Esophagus squamous epithelium (tissue), 5 donors: ENCODE measurements at regions not wholly inside any gene's neighbourhood (a gene's known extent, or its start where the extent isn't known, plus 50 kb on each side); places are given as distances from the start of the nearest gene placed in this dataset.

ENCODE experiments used
- DNase-seq: peaks from one replicate; lab custom pipeline; 2025; lab: John Stamatoyannopoulos, UW
- H3K27ac ChIP-seq, 4 donors: fragments of 200-600 bp; sonication (generic); one replicate each; pipeline ENCODE4 v1.5.1; 2016 to 2019; ENCODE audit warnings: mild to moderate bottlenecking in 1 of 4
- H3K27me3 ChIP-seq, 4 donors: fragments of 200-600 bp; sonication (generic); 1 replicate in 3 of 4; 2 replicates in 1 of 4; pipeline versions ENCODE4 v1.5.1 to v1.6.0; 2017 to 2021; ENCODE audit warnings: antibody characterized with exemption in 1 of 4
- H3K36me3 ChIP-seq, 3 donors: fragments of 200-600 bp; sonication (generic); one replicate each; pipeline ENCODE4 v1.5.1; 2016 to 2019
- H3K4me1 ChIP-seq, 3 donors: fragments of 200-600 bp; sonication (generic); one replicate each; pipeline ENCODE4 v1.5.1; 2017 to 2019
- H3K4me3 ChIP-seq, 4 donors: fragments of 200-600 bp; sonication (generic); 1 replicate in 3 of 4; 2 replicates in 1 of 4; pipeline ENCODE4 v1.5.1; 2016 to 2019; ENCODE audit warnings: mild to moderate bottlenecking in 2 of 4, moderate library complexity in 1 of 4
- H3K9me3 ChIP-seq, 3 donors: fragments of 200-600 bp; sonication (generic); one replicate each; pipeline ENCODE4 v1.5.1; 2016 to 2019
- POLR2A ChIP-seq, 4 donors: fragments of 450-650 bp; IDR thresholded peaks; one replicate each; pipeline ENCODE4 v1.6.1; 2017; ENCODE audit warnings: antibody characterized with exemption in 4 of 4, mild to moderate bottlenecking in 4 of 4, moderate library complexity in 3 of 4
- WGBS, 2 donors: methylation state at CpG; one replicate each; pipeline ENCODE4 v1.1.5; 2018; 5-methylcytosine and 5-hydroxymethylcytosine counted together
- intact Hi-C: fragments of 100-400 bp; cut with DNase I; formaldehyde crosslinking; loops from one replicate; pipeline ENCODE4 v1.15.0; 2022
- TF ChIP-seq, protein P1 (sequence below), 6 experiments: fragments of 450-650 bp in 4 of 6; fragments of 200-600 bp in 2 of 6; sonication (generic) in 2 of 6; IDR thresholded peaks; one replicate each; pipeline ENCODE4 v1.5.1; 2016 to 2019; ENCODE audit warnings: antibody characterized with exemption in 6 of 6, mild to moderate bottlenecking in 4 of 6, moderate library complexity in 4 of 6
- donor health status: DM: yes; HTN: yes; CAD: no.

DNA sequence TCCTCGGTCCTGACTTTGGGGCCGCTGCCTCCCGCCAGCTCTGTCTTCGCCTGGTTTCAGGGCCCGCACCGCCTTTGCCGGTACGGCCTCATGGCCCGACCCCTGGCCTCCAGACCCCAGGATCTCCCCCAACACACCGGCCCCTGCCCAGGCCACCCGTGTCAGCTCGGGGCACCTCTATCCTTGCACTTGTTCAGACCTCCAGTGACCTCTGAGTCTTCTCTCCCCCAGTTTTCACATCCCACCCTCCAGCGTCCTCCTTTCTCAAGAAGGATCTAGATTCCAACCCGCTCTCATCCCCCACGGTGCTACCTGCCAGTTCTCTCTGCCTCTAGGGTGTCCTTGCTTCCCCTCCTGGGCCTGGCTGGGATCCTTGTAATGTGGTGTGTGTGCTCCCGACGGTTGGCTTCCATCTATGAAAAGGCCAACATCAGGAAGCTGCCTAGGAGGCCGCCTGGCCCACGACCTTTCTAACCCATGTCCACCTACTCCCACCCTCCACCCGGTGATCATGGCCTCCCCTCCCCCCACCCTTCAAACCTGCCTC lies 61.1 kb downstream of the SPATA31C2 start:
- no peak for DNase-seq
- intact Hi-C loops = no loop called here
- WGBS, 2 donors = 26 to 36% methylated on average over 16 to 20 of the region's 20 CpGs
- Histone ChIP-seq H3K27ac (peak overlapping the region; percentile 33 to 74 (median 71)), H3K4me1 (peaks cover 6 to 18% (median 14%) of the 10 kb centered on the region in 3 donors), H3K36me3 (no peaks in the 10 kb centered on the region), H3K4me3 (peak overlapping the region; percentile 44 to 72 (median 54)), H3K27me3 (peaks cover 0 to 41% (median 0%) of the 10 kb centered on the region in 4 donors), H3K9me3 (no peaks in the 10 kb centered on the region)
- no peak for TF ChIP-seq POLR2A (IDR thresholded peaks at IDR 0.05)
- TF ChIP-seq, protein P1, sequence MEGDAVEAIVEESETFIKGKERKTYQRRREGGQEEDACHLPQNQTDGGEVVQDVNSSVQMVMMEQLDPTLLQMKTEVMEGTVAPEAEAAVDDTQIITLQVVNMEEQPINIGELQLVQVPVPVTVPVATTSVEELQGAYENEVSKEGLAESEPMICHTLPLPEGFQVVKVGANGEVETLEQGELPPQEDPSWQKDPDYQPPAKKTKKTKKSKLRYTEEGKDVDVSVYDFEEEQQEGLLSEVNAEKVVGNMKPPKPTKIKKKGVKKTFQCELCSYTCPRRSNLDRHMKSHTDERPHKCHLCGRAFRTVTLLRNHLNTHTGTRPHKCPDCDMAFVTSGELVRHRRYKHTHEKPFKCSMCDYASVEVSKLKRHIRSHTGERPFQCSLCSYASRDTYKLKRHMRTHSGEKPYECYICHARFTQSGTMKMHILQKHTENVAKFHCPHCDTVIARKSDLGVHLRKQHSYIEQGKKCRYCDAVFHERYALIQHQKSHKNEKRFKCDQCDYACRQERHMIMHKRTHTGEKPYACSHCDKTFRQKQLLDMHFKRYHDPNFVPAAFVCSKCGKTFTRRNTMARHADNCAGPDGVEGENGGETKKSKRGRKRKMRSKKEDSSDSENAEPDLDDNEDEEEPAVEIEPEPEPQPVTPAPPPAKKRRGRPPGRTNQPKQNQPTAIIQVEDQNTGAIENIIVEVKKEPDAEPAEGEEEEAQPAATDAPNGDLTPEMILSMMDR (IDR thresholded peaks at IDR 0.05) = no peak

DNA sequence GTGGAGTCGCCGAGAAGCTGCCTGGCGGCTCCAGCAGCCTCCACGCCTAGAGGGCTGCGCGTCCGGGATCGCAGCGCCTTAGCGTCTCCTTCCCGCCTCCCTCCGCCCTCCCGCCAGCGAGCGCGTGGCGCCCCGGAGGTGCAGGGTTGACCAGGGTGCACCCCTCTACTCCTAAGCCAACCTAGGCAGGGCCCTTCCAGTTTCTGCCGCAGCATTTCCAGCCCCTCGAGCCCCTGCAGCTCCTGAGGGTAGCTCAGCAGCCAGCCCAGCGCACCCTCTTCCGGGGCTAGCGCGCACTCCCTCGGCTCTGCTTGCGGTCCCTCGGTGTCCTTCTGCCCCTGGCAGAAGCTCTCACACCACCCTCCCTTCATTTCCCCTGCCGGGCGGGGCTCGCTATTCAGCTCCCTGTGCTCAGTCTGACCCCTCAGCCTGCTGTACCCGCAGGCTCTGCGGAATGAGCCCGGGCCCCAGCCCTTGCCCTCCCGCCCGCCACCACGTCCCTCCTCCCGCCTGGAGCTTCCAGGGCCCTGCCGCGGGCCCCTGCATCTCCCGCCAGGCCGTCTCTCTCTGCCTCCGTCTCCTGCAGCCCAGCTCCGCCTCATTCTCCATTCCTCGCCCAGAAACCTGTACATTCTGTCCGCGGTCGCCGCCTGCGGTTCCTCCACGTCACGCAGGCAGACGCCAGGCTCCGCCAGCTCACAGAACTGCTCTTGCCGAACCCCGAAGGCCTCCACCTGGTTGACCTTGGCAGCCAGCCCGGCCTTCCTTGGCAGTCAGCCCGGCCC lies 61.8 kb downstream of the SPATA31C2 start:
- intact Hi-C loops = no loop called here
- DNase-seq = no peak
- Histone ChIP-seq H3K9me3 (no peaks in the 10 kb centered on the region), H3K4me1 (peaks cover 6 to 18% (median 14%) of the 10 kb centered on the region in 3 donors), H3K36me3 (no peaks in the 10 kb centered on the region), H3K27ac (peak overlapping the region; percentile 33 to 74 (median 71)), H3K27me3 (peaks cover 0 to 42% (median 0%) of the 10 kb centered on the region in 4 donors), H3K4me3 (peak overlapping the region; percentile 44 to 72 (median 54))
- no peak for TF ChIP-seq POLR2A (IDR thresholded peaks at IDR 0.05)
- TF ChIP-seq, protein P1 (IDR thresholded peaks at IDR 0.05) = peak in 2 of 6 experiments; percentile 6 to 28
- WGBS, 2 donors = 0 to 1% methylated on average over 19 to 26 of the region's 57 CpGs

- peak overlapping the region; percentile 44 to 72 (median 54) for H3K4me3 ChIP-seq
- intact Hi-C loops = no loop called here
- peak overlapping the region in 3 of 4 donors; percentile 70 to 74 (median 72) for H3K27ac ChIP-seq
- peaks cover 0 to 42% (median 0%) of the 10 kb centered on the region in 4 donors for H3K27me3 ChIP-seq
- no peaks in the 10 kb centered on the region for H3K9me3 ChIP-seq
- no peak for DNase-seq
- peaks cover 6 to 18% (median 14%) of the 10 kb centered on the region in 3 donors for H3K4me1 ChIP-seq
- WGBS, 2 donors = 3 to 12% methylated on average over 5 to 11 of the region's 12 CpGs
- no peak for TF ChIP-seq POLR2A (IDR thresholded peaks at IDR 0.05)
- TF ChIP-seq, protein P1 (IDR thresholded peaks at IDR 0.05) = peak in 1 of 6 experiments; percentile 11
- no peaks in the 10 kb centered on the region for H3K36me3 ChIP-seq
These were observed 62.3 kb downstream of the SPATA31C2 start for GRCh38 chr9:88075966-88076285.

GRCh38 chr9:88075506-88075905 lies 62.8 kb downstream of the SPATA31C2 start:
- H3K4me1 ChIP-seq = peaks cover 6 to 18% (median 14%) of the 10 kb centered on the region in 3 donors
- peak overlapping the region in 2 of 4 donors; percentile 72 to 74 for H3K27ac ChIP-seq
- peak overlapping the region in 1 of 4 donors; percentile 72 for H3K4me3 ChIP-seq
- WGBS, 2 donors = 33 to 42% methylated on average over 3 of the region's 3 CpGs
- H3K27me3 ChIP-seq = peaks cover 0 to 42% (median 0%) of the 10 kb centered on the region in 4 donors
- TF ChIP-seq, protein P1 (IDR thresholded peaks at IDR 0.05) = no peak
- no peak for TF ChIP-seq POLR2A (IDR thresholded peaks at IDR 0.05)
- DNase-seq = no peak
- no peaks in the 10 kb centered on the region for H3K9me3 ChIP-seq
- intact Hi-C loops = no loop called here
- H3K36me3 ChIP-seq = no peaks in the 10 kb centered on the region

DNA sequence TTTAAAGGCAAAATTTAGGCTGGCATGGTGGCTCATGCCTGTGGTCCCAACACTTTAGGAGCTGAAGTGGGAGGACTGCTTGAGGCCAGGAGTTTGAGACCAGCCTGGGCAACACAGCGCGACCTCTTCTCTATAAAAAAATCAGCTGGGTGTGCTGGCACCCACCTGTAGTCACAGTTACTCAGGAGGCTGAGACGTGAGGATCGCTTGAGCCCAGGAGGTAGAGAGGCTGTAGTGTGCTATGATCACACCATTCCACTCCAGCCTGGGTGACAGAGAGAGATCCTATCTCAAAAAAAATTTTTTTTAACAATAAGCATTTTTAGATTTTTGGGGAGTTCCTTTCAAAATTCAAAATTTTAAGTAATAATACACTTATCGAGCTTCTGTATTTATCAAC lies 63.3 kb downstream of the SPATA31C2 start:
- Histone ChIP-seq H3K36me3 (no peaks in the 10 kb centered on the region), H3K9me3 (no peaks in the 10 kb centered on the region), H3K27ac (no peak overlapping the region), H3K4me1 (peaks cover 6 to 18% (median 14%) of the 10 kb centered on the region in 3 donors), H3K4me3 (no peak overlapping the region), H3K27me3 (peaks cover 0 to 46% (median 0%) of the 10 kb centered on the region in 4 donors)
- WGBS, 2 donors = 88 to 90% methylated on average over 4 to 5 of the region's 5 CpGs
- TF ChIP-seq, protein P1 (IDR thresholded peaks at IDR 0.05) = no peak
- TF ChIP-seq POLR2A (IDR thresholded peaks at IDR 0.05) = no peak
- intact Hi-C loops = no loop called here
- no peak for DNase-seq
